ENCODE measurements at regions not wholly inside any gene's neighbourhood (a gene's known extent, or its start where the extent isn't known, plus 50 kb on each side); places are given as distances from the start of the nearest gene placed in this dataset.
"Not testable (repeated sequence)": the region's sequence is repeated elsewhere in the genome, so short reads cannot be mapped to it uniquely, and the experiment has no call there.

DNA sequence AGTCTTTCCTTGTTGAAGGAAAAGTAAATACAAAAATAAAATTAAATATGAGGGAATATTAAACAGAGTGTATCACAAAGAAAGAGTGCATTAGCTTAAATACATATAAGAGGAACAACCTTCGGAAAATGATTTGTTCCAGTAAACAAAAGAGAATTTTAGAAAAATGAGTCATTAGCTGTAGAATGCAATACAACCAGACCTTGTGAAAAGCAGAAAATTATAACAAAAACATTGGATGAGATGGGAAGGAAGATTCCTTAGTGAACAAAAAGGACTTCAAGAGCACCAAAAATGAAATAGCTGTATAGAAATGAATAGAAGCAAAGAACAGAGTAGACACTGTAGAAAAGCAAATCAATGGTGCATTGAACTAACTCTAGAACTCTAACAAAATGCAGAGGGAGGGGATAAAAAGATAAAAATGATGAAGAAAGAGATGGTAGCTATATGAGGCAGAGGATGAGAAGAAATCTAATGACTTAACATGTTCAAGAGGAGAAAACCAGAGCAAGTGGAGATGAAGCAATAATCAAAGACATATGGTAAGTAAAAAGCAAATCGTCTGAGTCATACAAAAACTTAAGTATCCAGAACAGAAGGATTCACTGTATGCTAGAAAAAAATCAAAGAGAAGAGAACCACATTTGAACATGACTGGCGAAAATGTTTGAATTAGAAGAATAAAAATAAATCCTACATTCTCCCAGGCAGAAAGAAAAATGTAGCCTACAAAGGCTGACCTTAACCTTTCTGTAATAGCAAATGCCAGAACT is 190.5 kb downstream of the TMEM26 start:
- no peak for DNase-seq

DNA sequence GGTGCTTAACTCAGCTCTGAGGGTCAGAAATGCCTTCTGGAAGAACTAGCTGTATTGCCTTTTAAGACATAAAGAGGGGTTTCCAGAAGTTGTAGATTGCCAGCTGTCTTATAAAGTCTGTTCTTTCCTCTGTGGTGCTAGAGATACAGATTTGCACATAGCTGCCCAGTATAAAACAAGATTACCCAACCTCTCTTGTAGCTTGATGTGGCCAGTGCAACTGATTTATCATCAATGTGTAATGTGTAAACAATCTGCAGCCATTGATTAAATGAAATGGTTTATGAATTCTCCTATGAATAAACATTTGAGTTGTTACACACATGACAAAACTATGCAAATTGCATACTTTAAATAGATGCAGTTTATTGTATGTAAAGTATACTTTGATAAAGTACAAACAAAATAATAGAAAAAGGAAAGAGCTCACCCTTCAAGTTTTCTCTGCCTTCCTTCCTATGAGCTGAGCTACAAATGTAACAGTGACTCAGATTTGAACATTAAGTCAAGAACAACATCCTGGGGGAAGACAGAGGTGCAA is 195.2 kb downstream of the TMEM26 start:
- DNase-seq = no peak

DNA sequence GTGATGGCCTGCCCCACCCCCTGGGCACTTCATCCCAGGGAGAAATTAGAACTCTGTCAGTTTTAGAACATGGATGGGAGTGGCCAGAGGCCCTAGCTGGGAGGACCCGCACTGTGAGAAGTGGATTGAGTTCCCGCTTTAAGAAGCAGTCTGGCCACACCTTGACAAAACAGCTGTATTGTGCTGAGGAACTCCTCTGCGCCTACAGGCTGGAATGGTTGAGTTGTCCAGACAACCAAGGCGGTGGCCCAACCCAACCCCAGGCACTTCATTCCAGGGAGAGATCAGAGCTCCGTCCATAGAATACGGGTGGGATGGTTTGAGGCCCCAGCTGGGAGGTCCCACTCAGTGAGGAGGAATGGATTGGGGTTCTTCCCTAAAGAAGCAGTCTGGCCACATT is 196.0 kb downstream of the TMEM26 start:
- DNase-seq = no peak

DNA sequence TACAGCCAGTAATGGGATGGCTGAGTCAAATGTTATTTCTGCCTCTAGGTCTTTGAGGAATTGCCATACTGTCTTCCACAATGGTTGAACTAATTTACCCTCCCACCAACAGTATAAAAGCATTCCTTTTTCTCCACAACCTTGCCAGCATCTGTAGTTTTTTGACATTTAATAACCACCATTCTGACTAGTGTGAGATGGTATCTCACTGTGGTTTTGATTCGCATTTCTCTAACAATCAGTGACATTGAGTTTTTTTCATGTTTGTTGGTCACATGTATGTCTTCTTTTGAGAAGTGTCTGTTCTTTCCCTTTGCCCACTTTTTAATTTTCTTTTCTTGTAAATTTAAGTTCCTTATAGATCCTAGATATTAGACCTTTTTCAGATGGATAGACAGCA is 200.9 kb downstream of the TMEM26 start:
- not testable (repeated sequence) for DNase-seq

DNA sequence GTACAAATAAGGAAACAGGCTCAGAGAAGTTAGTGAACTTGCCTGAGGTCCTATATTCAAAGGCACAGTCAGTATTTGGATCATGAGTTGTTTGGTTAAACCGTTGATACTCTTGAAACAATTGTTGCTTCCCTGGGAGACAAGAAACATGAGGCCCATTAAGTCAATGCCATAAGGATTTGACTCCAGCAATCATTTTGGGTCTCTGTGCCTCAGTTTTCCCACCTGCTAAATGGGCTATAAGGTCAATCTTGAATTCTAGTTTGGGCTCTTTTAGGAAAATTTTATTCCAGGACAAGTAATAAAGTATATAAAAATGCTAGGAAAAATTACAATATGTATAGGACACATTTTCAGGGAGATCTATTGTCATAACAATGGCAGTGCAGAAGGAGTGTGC is 202.1 kb downstream of the TMEM26 start:
- no peak for DNase-seq

DNA sequence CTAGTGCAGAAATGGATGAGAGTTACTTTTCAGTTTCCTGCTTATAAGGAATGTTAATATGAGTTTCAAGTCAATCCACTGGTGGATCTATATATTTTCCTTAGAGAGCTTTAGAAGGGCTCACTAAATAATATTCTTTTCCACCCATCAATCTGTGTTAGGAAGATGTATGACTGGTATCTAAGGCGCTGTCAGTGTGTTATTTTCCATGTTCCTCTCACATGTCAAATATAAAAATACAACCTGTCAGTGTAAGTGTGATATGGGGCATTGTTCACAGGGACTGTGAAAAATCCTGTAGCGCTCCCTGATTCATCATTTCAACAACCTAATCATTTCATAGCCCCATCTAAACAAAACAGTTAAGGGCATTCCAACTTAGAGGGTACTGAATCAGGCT is 203.1 kb downstream of the TMEM26 start:
- DNase-seq = no peak

DNA sequence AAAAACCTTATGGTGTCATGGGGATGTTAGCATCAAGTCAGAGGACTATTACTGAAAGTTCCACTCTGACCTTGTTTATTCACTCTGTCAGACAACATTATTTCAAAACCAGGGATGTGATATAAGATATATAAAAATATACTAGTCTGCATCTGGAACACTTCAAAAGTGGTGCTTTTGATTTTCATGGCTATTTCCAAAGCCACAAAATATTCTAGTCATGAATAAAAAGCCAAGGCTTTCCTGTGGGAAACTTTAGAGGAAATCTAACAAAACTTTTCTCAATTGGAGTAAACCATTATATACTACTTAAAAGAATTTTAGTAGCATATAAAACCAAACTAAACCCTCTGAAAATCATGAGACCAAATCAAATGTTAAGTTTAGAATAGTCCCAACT is 205.2 kb downstream of the TMEM26 start:
- no peak for DNase-seq

DNA sequence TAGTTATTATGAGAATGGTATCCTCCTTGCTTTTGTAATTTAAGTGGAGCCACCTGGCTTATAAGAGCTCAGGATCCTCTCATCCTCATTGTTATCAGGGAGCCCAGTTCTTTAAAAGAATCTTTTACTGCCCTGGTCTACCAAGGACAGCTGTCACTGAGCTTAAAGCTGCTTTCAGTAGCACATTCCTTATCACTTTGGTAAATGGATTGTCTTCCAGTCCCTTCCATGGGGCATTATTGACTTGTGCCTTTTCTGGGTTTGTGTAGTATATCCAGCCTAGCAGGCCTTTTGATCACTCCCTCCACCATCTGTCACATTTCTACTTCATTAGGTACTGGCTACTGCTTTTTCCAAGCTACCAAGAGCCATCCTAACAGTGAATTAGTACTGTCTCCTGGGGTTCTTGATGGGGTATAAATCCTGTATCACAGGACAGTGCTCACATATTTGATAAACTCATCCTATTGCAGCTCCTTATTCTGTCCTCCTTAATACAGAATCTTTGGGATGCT is 208.9 kb downstream of the TMEM26 start:
- DNase-seq = peak; percentile 29

DNA sequence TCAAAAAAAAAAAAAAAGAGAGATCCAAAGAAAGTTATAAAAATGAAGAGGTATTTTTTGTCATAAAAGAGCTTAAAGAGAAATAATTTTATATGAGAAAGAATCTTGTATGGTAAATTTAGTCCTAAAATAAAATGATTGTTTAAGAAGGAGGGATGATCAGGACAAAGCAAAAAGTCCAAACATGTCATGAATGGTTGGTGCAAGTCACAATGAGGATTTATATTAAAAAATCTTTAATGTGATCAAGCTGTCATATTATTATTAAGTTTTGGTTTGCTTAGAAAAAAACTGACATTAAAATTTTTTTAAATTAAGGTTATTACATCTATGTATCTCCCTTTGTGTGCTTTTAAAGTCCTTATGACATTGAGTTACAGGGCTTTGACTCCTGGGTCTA is 220.4 kb downstream of the TMEM26 start:
- DNase-seq = no peak

DNA sequence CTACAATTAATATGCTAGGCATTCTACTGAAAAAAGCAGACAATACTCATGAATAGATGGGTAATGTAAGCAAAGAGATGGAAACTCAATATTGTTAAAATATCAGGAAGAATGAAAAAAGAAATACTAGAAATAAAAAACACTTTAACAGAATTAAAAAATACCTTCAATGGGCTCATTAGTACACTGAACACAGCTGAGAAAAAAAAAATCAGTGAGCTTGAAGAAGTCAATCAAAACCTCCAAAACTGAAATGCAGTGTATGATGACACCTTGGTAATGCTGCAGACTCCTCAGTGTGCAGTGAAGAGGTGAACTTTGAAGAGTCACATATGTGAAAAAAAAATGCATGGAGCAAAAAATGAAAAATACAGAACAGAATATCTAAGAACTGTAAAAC is 227.2 kb downstream of the TMEM26 start:
- DNase-seq = no peak

DNA sequence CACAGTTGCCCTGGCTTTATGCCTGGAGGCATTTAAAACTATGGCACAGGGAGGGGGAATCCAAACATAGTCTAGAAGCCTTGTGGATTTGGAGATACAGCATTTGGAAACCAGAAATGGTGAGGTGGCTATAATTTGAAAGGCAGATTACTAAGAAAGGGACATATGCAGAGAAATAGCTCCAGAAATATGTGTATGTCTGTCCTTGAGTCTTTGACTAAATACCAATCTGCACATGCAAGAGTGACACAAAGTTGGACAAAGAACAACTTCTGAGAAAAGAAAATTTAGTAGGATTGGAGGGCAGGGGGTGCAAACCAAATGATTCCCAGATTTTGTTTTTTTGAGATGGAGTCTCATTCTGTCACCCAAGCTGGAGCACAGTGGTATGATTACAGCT is 229.6 kb downstream of the TMEM26 start:
- no peak for DNase-seq

DNA sequence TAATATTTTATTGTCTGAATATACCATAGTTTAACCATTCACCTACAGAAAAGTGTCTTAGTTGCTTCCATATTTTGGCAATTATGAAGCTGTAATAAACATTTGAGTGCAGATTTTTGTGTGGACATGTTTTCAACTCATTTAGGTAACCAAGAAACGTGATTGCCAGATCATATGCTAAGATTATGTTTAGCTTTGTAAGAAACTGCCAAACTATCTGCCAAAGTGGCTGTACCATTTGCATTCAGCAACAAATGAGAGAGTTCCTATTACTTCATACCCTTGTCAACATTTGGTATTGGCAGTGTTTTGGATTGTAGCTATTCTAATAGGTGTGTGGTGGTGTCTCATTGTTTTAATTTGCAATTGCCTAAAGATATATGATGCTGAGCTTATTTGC is 233.5 kb downstream of the TMEM26 start:
- no peak for DNase-seq

DNA sequence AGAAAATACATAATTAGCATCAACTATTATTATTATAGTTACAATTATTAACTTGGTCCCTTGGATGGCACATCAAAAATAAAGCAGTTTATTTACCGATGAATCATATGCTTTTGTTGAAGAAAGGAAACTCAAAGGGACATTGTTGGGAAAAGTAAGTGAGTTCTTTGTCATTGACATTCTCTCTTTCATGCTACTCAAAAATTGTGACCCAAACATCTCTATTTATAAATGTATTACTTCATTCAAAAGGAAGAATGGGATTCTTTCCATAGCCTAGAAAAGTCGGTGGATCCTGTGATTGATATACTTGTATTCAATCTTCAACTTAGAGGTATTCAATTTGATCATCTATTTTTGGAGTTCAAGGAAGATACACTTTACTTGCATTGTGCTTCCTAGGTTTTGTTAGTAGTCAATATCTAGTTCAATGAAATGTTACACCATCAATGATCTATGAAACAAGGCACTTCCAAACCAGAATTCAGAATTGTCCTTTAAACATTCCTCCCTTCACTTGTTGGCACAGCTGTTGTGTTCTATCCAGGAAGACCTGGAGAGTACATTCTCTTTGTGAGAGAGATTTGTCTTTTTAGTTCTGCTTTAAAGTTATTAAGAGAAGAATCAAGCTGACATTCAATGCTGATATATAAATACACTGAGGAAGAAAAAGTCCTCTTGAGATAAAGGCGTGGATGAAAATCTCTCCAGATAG is 235.2 kb downstream of the TMEM26 start:
- no peak for DNase-seq

DNA sequence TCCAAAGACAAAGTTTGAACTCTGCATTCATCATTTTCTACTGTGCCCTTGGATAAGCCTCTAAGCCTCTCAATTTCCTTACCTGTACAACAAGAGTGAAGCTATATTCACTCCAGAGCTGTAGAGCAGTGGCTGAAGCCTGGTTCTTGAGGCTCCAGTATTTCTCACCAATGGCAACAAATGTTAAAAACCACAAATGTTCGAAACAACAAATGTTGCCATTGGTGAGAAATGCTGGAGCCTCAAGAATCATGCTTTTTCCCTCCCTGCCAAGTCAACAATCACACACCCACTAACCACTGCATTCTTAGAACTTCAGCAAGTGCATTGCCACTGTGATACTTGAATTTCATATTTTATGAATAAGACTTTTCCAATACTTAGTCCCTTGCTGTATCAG is 237.9 kb downstream of the TMEM26 start:
- DNase-seq = no peak

DNA sequence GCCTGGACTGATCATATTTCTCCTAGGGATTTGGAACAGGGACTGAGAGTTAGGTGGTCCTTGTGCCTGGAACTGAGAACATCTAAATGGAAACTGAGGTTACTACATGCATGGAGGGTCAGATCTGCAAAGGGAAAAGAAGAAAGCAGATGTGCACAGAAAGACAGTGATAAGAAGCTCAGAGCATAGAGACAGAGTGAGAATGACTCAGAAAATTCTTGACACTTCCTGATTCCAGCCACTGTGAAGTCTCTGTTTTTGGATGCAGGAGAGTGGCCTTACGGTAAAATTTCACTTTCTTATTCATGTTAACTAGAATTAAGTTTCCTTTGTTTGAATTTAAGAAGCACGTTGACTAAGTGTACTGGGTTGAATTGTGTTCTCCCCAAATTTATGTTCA is 241.7 kb downstream of the TMEM26 start:
- no peak for DNase-seq

DNA sequence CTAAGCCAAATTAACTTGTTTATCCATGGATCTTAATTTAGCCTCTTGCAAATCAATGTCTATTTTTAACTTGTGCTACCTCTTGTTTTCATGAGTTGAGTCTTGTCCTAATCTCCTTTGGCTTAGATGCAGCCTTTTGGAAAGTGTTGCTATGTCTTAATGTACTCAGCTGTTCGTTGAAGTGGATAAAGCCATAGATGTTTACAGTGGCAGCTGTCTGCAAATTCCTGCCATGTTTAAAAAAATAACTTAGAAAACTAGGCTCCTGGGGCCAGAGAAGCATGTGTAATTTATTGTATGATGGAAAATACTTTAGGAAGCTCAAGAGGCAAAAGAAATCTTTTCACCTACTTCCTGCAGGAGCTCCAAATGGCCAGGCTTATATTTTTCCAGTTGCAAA is 253.1 kb upstream of the RHOBTB1 start:
- DNase-seq = no peak

DNA sequence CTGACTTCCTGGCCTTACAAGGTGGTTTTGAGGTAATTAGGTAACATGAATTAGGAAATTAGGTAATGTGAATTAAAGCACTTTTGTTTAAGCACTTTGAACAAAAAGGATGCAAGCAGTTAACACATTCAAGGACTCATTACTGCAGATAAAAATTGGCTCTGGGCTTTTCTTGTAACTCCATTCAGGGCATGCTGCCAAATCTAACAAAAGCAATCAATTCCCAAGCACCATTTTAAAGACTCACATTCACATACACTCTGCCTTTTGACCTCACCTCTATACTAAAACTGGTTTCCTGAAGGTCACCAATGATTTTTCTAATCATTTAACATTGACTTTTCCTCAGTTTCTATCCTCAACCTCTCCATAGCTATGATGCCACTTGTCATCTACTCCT is 251.2 kb upstream of the RHOBTB1 start:
- no peak for DNase-seq

DNA sequence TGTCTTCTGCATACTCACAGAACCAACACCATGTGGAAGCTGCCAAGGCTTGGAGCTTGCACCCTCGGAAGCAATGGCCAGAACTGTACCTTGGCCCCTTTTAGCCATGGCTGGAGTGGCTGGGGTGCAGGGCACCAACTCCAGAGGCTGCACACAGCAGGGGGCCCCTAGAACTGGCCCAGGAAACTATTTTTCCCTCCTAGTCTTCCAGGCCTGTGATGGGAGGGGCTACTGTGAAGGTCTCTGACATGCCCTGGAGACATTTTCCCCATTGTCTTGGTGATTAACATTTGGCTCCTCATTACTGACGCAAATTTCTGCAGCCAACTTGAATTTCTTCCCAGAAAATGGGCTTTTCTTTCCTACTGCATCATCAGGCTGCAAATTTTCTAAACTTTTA is 248.6 kb upstream of the RHOBTB1 start:
- not testable (repeated sequence) for DNase-seq

DNA sequence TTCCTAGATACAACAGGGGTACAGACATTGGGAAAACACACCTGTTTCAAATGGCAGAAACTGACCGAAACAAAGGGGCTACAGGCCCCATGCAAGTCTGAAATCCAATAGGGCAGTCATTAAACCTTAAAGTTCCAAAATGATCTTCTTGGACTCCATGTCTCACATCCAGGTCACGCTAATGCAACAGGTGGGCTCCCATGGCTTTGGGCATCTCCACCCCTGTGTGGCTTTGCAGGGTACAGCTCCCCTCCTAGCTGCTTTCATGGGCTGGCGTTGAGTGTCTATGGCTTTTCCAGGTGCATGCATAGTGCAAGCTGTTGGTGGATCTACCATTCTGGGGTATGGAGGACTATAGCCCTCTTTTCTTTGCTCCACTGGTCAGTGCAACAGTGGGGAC is 248.1 kb upstream of the RHOBTB1 start:
- DNase-seq = no peak

DNA sequence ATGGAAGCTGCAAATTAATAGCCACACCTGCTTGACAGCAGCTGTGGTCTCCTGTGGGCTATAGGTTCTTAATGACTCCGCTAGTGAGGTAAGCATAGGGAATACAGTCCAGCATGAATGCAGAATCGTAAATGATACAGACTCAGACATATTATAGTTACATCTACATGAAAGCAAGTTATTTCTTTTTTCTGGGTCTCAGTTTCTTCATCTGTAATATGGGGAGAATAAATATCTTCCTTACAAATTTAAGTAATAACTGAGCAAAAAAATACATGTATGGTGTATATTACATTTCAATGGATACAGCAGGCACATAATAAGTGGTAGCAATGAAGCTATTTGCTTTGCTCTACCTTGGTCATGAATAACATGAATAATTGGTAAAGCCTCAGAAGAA is 245.9 kb upstream of the RHOBTB1 start:
- no peak for DNase-seq

DNA sequence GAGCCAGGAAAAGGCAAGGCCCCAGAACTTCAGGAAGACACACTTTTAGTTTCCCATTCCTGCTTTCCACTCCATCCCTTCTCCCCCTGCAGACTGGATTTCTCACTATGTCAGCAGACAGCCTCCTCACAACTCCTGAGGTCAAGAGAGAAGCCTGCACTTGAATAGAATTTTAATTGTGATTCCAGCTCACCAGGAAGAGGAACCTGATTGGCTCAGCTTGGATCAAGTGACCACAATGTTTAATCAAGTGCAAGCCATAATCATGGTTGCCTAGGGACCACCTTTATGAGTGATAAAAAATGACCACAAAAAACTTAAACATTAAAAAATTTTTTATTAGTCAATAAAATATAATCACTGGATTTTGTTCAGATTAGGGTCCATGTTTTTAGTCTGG is 244.7 kb upstream of the RHOBTB1 start:
- DNase-seq = no peak

DNA sequence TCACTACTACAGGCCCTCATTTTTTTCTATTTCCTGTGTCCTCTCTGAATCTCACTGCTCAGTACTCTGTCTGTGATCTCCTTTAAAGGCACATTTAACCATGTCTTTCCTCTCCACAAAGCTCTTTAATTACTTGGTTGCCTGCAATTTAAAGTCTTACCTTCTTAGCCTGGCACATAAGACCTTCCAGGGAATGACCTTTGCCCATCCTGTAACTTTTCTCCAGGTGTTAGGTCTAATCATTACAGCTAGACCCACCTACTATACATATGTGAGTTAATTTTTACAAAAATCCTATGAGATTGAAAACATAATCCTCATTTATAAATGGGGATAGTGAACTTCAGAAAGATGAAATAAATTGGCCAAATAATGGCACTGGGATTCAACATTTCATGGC is 244.1 kb upstream of the RHOBTB1 start:
- no peak for DNase-seq

DNA sequence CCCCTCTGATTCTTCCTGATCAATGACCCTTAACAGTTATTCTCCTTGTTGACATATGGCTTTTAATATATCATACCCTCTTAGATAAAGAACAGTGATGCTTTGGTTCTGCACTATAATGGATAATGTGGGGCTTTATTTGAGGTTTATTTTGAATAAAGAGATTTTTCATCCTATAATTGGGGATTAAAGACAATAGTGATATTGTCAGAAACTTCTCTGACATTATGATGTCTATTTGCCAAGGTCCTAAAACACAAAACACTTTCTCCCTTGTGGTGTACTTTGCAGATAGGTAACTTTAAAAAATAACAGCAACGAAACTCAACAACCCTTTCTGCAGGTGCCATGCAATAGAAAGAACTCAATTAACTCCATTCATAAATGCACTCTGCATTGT is 243.6 kb upstream of the RHOBTB1 start:
- DNase-seq = no peak

DNA sequence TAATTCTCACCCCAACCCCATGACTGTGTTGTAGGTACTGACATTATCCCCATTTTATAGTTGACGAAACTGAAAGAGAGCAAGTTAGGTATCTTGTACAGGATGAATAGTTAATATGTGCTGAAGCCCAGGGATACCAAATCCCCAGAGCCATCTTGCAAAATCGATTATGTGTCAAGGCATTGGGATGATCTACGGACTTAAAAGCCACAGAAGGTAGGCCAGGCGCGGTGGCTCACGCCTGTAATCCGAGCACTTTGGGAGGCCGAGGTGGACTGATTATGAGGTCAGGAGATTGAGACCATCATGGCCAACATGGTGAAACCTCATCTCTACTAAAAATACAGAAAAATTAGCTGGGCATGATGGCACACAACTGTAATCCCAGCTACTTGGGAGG is 242.4 kb upstream of the RHOBTB1 start:
- DNase-seq = no peak
